ENCODE measurements at regions not wholly inside any gene's neighbourhood (a gene's known extent, or its start where the extent isn't known, plus 50 kb on each side); places are given as distances from the start of the nearest gene placed in this dataset.

- TF ChIP-seq, protein P1, sequence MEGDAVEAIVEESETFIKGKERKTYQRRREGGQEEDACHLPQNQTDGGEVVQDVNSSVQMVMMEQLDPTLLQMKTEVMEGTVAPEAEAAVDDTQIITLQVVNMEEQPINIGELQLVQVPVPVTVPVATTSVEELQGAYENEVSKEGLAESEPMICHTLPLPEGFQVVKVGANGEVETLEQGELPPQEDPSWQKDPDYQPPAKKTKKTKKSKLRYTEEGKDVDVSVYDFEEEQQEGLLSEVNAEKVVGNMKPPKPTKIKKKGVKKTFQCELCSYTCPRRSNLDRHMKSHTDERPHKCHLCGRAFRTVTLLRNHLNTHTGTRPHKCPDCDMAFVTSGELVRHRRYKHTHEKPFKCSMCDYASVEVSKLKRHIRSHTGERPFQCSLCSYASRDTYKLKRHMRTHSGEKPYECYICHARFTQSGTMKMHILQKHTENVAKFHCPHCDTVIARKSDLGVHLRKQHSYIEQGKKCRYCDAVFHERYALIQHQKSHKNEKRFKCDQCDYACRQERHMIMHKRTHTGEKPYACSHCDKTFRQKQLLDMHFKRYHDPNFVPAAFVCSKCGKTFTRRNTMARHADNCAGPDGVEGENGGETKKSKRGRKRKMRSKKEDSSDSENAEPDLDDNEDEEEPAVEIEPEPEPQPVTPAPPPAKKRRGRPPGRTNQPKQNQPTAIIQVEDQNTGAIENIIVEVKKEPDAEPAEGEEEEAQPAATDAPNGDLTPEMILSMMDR (conservative IDR thresholded peaks at IDR 0.05; ENCODE audit: low read depth in 2 of 2) = no peak
- TF ChIP-seq EZH2 (IDR thresholded peaks at IDR 0.05; ENCODE audit: low read depth, unreplicated experiment) (no peak), POLR2AphosphoS5 (IDR thresholded peaks at IDR 0.05; ENCODE audit: low read depth) (no peak), EZH2phosphoT487 (IDR thresholded peaks at IDR 0.05; ENCODE audit: unreplicated experiment) (no peak), ZNF114 (CRISPR knock-in tag; IDR thresholded peaks at IDR 0.05) (no peak), ZNF331 (CRISPR knock-in tag; IDR thresholded peaks at IDR 0.05; ENCODE audit: low read depth) (no peak), CREB1 (CRISPR knock-in tag; IDR thresholded peaks at IDR 0.05; ENCODE audit: low read depth) (no peak), JUNB (IDR thresholded peaks at IDR 0.05; ENCODE audit: unreplicated experiment) (no peak)
- TF ChIP-seq, protein P2, sequence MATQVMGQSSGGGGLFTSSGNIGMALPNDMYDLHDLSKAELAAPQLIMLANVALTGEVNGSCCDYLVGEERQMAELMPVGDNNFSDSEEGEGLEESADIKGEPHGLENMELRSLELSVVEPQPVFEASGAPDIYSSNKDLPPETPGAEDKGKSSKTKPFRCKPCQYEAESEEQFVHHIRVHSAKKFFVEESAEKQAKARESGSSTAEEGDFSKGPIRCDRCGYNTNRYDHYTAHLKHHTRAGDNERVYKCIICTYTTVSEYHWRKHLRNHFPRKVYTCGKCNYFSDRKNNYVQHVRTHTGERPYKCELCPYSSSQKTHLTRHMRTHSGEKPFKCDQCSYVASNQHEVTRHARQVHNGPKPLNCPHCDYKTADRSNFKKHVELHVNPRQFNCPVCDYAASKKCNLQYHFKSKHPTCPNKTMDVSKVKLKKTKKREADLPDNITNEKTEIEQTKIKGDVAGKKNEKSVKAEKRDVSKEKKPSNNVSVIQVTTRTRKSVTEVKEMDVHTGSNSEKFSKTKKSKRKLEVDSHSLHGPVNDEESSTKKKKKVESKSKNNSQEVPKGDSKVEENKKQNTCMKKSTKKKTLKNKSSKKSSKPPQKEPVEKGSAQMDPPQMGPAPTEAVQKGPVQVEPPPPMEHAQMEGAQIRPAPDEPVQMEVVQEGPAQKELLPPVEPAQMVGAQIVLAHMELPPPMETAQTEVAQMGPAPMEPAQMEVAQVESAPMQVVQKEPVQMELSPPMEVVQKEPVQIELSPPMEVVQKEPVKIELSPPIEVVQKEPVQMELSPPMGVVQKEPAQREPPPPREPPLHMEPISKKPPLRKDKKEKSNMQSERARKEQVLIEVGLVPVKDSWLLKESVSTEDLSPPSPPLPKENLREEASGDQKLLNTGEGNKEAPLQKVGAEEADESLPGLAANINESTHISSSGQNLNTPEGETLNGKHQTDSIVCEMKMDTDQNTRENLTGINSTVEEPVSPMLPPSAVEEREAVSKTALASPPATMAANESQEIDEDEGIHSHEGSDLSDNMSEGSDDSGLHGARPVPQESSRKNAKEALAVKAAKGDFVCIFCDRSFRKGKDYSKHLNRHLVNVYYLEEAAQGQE (IDR thresholded peaks at IDR 0.05; ENCODE audit: unreplicated experiment) = no peak
Observed at GRCh38 chr2:88896971-88897370, 205.5 kb downstream of the RPIA start.
